Spinal cord (tissue), 9 donors: ENCODE measurements at regions not wholly inside any gene's neighbourhood (a gene's known extent, or its start where the extent isn't known, plus 50 kb on each side); places are given as distances from the start of the nearest gene placed in this dataset.
"Not testable (repeated sequence)": the region's sequence is repeated elsewhere in the genome, so short reads cannot be mapped to it uniquely, and the experiment has no call there.

ENCODE experiments used
- DNase-seq, 6 donors: peaks; one replicate each; pipeline versions ENCODE4 v3.0.0 to v3.0.0-alpha.2; 2013 to 2015; ENCODE audit warnings: low spot score in 6 of 6, low read depth in 4 of 6
- H3K27ac ChIP-seq: one replicate; pipeline ENCODE4 v1.5.1; 2013; ENCODE audit warnings: low read depth, low read length, control low read depth
- H3K27me3 ChIP-seq: one replicate; pipeline ENCODE4 v1.6.1; 2013; ENCODE audit warnings: low read length; ENCODE audit not compliant: control insufficient read depth, insufficient read depth
- H3K36me3 ChIP-seq: one replicate; pipeline ENCODE4 v1.6.1; 2013; ENCODE audit warnings: low read length; ENCODE audit not compliant: control insufficient read depth, insufficient read depth
- H3K4me1 ChIP-seq: one replicate; pipeline ENCODE4 v1.6.1; 2013; ENCODE audit warnings: low read length; ENCODE audit not compliant: control insufficient read depth, insufficient read depth
- H3K4me3 ChIP-seq: one replicate; pipeline ENCODE4 v1.5.1; 2013; ENCODE audit warnings: low read depth, low read length, control low read depth
- H3K9me3 ChIP-seq: one replicate; pipeline ENCODE4 v1.6.1; 2013; ENCODE audit warnings: low read length; ENCODE audit not compliant: control insufficient read depth, insufficient read depth
- WGBS: methylation state at CpG from one replicate; pipeline ENCODE4 v1.1.5; 2013; ENCODE audit warnings: missing lambda C conversion rate; ENCODE audit not compliant: insufficient coverage; 5-methylcytosine and 5-hydroxymethylcytosine counted together
- donor health status: healthy.

DNA sequence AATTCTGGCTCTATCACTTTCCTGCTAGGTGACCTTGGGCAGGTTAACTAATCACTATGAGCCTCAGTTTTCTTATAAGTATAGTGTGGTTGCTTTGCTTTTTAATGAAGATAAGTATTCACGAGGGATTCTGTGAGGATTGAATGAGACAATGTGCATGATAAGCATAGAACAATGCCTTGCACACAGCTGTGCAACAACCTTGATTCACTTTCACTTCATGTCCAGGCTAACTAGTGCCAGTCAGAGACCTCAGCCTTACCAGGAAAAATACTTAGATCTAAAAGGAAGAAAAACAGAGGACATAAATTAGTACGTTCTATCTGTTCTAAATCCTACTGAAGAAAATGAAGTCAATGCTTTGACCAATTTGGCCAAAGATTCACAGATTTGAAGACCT is 101.0 kb upstream of the NBPF9 start:
- not testable (repeated sequence) for H3K9me3 ChIP-seq, H3K4me3 ChIP-seq, DNase-seq, H3K27me3 ChIP-seq, H3K27ac ChIP-seq, H3K36me3 ChIP-seq, H3K4me1 ChIP-seq
- no CpG with 5 or more reads among the region's 2 CpGs for WGBS

DNA sequence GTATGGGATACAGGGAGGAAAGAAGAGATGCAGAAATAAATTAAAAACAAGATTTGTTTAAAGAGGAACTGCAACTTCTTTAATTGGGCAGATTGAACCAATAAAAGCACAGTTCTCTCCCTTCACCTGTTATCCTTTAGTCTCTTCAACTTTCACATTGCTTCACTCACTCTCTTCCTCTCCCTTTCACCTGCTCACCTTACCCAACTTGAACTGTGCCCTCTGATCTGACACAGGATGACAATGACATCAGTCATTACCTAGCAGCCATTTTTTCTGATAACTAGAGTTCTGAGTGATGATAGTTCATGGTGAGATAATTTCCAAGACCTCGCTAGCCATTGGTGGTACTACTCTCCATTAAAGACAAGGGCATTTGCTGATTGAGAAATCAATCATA is 105.5 kb upstream of the NBPF9 start:
- H3K27ac ChIP-seq, H3K27me3 ChIP-seq, H3K4me1 ChIP-seq, H3K4me3 ChIP-seq, DNase-seq, H3K36me3 ChIP-seq, H3K9me3 ChIP-seq: not testable (repeated sequence)
- no CpG with 5 or more reads among the region's 1 CpG for WGBS

GRCh38 chr1:149211757-149212420 is 108.5 kb upstream of the NBPF9 start:
- not testable (repeated sequence) for H3K4me1 ChIP-seq, H3K4me3 ChIP-seq, DNase-seq, H3K9me3 ChIP-seq, H3K27me3 ChIP-seq, H3K36me3 ChIP-seq, H3K27ac ChIP-seq
- no CpG with 5 or more reads among the region's 5 CpGs for WGBS

DNA sequence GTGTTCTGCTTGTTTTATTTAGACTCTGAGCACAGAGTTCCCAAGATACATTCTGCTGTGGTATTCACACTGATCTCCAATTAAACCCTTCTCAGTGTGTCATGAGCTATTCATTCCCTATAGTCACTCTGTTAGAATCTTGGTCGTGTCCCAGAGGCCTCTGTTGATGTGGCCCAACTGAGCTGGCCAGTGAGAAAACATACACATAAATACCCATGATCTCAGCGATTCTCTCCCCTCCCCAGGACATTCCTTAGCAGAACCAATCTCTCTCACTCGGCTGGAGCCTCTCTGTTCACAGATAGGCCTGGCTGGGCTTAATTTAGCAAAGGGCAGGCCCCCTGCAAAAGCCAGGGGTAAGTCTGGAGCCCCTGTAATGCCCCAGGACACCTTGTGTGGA is 109.6 kb upstream of the NBPF9 start:
- not testable (repeated sequence) for H3K27me3 ChIP-seq, DNase-seq, H3K27ac ChIP-seq, H3K9me3 ChIP-seq, H3K4me1 ChIP-seq, H3K36me3 ChIP-seq, H3K4me3 ChIP-seq
- no CpG with 5 or more reads among the region's 3 CpGs for WGBS

- not testable (repeated sequence) for H3K9me3 ChIP-seq, DNase-seq, H3K36me3 ChIP-seq, H3K27me3 ChIP-seq, H3K4me1 ChIP-seq, H3K4me3 ChIP-seq, H3K27ac ChIP-seq
- no CpG with 5 or more reads among the region's 2 CpGs for WGBS
Observed at GRCh38 chr1:149213673-149214072, 110.3 kb upstream of the NBPF9 start.

- no CpG with 5 or more reads among the region's 7 CpGs for WGBS
Observed at GRCh38 chr1:149218080-149218988, 115.0 kb upstream of the NBPF9 start.

DNA sequence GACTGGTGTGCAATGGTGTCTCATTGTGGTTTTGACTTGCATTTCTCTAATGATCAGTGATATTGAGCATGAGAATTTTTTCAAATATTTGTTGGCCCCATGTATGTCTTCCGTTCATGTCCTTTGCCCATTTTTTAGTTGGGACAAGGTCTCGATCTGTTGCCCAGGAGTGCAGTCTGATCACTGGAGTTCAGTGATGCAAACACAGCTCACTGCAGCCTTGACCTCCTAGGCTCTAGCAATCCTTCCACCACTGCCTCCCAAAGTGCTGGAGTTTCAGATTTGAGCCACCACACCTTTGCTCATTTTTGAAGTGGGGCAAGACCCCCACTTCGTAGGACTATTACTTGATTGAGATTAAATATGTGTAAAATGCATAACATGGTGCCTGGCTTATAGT is 116.2 kb upstream of the NBPF9 start:
- DNase-seq, H3K27ac ChIP-seq, H3K4me3 ChIP-seq, H3K36me3 ChIP-seq, H3K4me1 ChIP-seq, H3K9me3 ChIP-seq, H3K27me3 ChIP-seq: not testable (repeated sequence)
- WGBS, result no CpG with 5 or more reads among the region's 3 CpGs

More at GRCh38 chr1:149218080-149218988, 115.0 kb upstream of the NBPF9 start:
- H3K4me3 ChIP-seq, H3K36me3 ChIP-seq, H3K4me1 ChIP-seq, H3K9me3 ChIP-seq, DNase-seq, H3K27me3 ChIP-seq, H3K27ac ChIP-seq: not testable (repeated sequence)

- H3K4me3 ChIP-seq, H3K9me3 ChIP-seq, H3K36me3 ChIP-seq, H3K27me3 ChIP-seq, H3K27ac ChIP-seq, DNase-seq, H3K4me1 ChIP-seq: not testable (repeated sequence)
- WGBS, result no CpG with 5 or more reads among the region's 4 CpGs
Observed at GRCh38 chr1:149220463-149221074, 117.2 kb upstream of the NBPF9 start.

DNA sequence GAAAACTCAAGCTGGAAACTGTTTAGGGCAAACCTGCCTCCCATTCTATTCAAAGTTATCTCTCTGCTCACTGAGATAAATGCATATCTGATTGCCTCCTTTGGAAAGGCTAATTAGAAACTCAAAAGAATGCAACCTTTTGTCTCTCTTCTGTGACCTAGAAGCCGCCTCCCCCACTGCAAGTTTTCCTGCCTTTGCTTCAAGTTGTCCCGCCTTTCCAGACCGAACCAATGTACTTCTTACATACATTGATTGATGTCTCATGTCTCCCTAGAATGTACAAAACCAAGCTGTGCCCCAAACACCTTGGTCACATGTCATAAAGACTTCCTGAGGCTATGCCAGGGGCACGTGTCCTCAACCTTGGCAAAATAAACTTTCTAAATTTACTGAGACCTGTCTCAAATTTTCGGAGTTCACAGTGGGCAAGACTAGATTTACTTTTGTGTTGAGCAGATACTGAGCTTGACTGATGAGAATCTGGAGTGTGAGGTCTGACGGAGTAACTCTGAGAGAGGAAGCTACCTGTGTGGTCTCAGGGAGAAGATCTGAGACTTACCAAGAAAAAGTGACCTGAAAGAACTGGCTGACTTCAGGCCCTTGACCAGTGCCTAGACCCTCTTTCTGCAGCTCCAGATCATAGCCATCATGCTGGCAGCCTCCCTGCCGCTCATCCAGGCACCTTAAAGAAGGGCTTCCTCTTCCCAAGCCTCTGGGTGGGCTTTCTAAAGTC is 124.7 kb upstream of the NBPF9 start:
- H3K4me1 ChIP-seq, DNase-seq, H3K4me3 ChIP-seq, H3K27ac ChIP-seq, H3K9me3 ChIP-seq, H3K27me3 ChIP-seq, H3K36me3 ChIP-seq: not testable (repeated sequence)
- WGBS, result no CpG with 5 or more reads among the region's 7 CpGs
